PC-9 (cell line): ENCODE measurements at regions not wholly inside any gene's neighbourhood (a gene's known extent, or its start where the extent isn't known, plus 50 kb on each side); places are given as distances from the start of the nearest gene placed in this dataset.

Experiments used
- BruUV-seq: library from RNA; stranded (reverse); fragments of 400-500 nt; replicated peaks from 2 replicates; lab custom pipeline; 2021; lab: Mats Ljungman, UMichigan
- CTCF ChIA-PET: fragments of 300-600 bp; sonication (Branson Sonifier 250); formaldehyde crosslinking; loops from one replicate; lab custom pipeline; 2022; ENCODE audit warnings: antibody characterized with exemption; lab: Charles Lee
- POLR2A ChIA-PET: fragments of 300-600 bp; sonication (Branson Sonifier 250); formaldehyde crosslinking; loops from one replicate; lab custom pipeline; 2022; ENCODE audit warnings: antibody characterized with exemption; ENCODE audit not compliant: unreplicated experiment; lab: Charles Lee
- DNase-seq, 2 experiments: peaks; one replicate each; pipeline versions ENCODE4 v3.0.0 to v3.0.0-alpha.2; 2015 to 2022; ENCODE audit warnings: mixed read lengths in 1 of 2
- H2AFZ ChIP-seq: fragments of 200-600 bp; sonication (generic); 2 replicates; pipeline ENCODE4 v1.8.1; 2017; ENCODE audit warnings: antibody characterized with exemption
- H3F3A ChIP-seq: fragments of 200-600 bp; sonication (generic); 2 replicates; pipeline ENCODE4 v1.8.1; 2017; ENCODE audit warnings: antibody characterized with exemption, mild to moderate bottlenecking, low read depth; ENCODE audit not compliant: insufficient read depth
- H3K27ac ChIP-seq: fragments of 200-600 bp; sonication (generic); 2 replicates; pipeline ENCODE4 v1.6.1; 2016; ENCODE audit warnings: mixed run types
- H3K27me3 ChIP-seq: fragments of 200-600 bp; sonication (generic); 2 replicates; pipeline ENCODE4 v1.6.1; 2016; ENCODE audit warnings: low read depth, mixed run types; ENCODE audit not compliant: insufficient read depth
- H3K36me3 ChIP-seq: fragments of 200-600 bp; sonication (generic); 2 replicates; pipeline ENCODE4 v1.6.1; 2016; ENCODE audit warnings: low read depth, mixed run types
- H3K4me1 ChIP-seq: fragments of 200-600 bp; sonication (generic); replicated peaks from 2 replicates; pipeline ENCODE4 v1.6.1; 2016; ENCODE audit warnings: mixed run types; ENCODE audit not compliant: insufficient read depth
- H3K4me2 ChIP-seq: fragments of 200-600 bp; sonication (generic); 2 replicates; pipeline ENCODE4 v1.6.1; 2017; ENCODE audit warnings: mixed run types
- H3K4me3 ChIP-seq: fragments of 200-600 bp; sonication (generic); 2 replicates; pipeline ENCODE4 v1.6.1; 2016; ENCODE audit warnings: mixed run types
- H3K79me2 ChIP-seq: fragments of 200-600 bp; sonication (generic); 2 replicates; pipeline ENCODE4 v1.6.1; 2017; ENCODE audit warnings: low read depth, mixed run types
- H3K9me2 ChIP-seq: fragments of 200-600 bp; sonication (generic); 2 replicates; pipeline ENCODE4 v1.8.1; 2017; ENCODE audit warnings: mild to moderate bottlenecking; ENCODE audit not compliant: insufficient read depth
- H3K9me3 ChIP-seq: fragments of 200-600 bp; sonication (generic); 2 replicates; pipeline ENCODE4 v1.8.1; 2016; ENCODE audit warnings: low read depth; ENCODE audit not compliant: insufficient read depth
- H4K20me1 ChIP-seq: fragments of 200-600 bp; sonication (generic); 2 replicates; pipeline ENCODE4 v1.8.1; 2017; ENCODE audit not compliant: insufficient read depth
- EZH2 ChIP-seq: fragments of 200-600 bp; sonication (generic); IDR thresholded peaks from 2 replicates; pipeline ENCODE4 v1.8.0; 2017; ENCODE audit warnings: antibody characterized with exemption, low read depth
- intact Hi-C: fragments of 100-400 bp; cut with micrococcal nuclease; formaldehyde crosslinking; loops from one replicate; pipeline ENCODE4 v1.10.0; 2022; ENCODE audit not compliant: unreplicated experiment
- TF ChIP-seq, protein P1 (sequence below): fragments of 200-600 bp; sonication (generic); conservative IDR thresholded peaks from 2 replicates; pipeline ENCODE4 v1.6.1; 2017; ENCODE audit warnings: mixed run types, antibody characterized with exemption, mild to moderate bottlenecking, moderate library complexity

- Histone ChIP-seq H3K4me2 (no peak overlapping the region), H3K36me3 (no peaks in the 10 kb centered on the region)
- CTCF ChIA-PET = interaction anchor here (0.6 kb wide), 1 partner anchor 994 kb away, joined by 4 read pairs; no protein-coding TSS in a partner anchor
Observed at GRCh38 chr14:100663761-100664052, 63.0 kb upstream of the DLK1 start.

DNA sequence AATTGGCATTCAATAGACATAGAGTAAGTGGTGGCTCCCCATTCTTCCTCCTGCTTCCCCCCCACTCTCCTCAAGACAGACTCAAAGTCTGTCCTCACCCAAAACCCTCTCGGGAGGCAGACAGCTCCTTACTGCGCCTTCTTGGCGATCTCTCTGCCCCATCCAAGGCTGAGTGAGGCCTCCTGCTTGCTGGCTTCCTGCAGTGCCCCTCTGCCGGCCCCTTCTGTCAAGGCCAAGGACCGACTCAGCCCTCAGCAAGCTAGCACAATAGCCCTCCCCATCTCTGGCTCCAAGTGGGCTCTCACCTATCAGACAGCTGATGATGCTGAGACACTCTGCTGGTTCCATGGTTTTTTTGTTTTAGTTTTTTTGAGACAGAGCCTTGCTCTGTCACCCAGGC lies 62.5 kb upstream of the DLK1 start:
- H3K79me2 ChIP-seq = no peaks in the 10 kb centered on the region
- ChIA-PET POLR2A (no interaction called here), CTCF (interaction anchor here (0.6 kb wide), 1 partner anchor 994 kb away, joined by 4 read pairs; no protein-coding TSS in a partner anchor)
- no peak for DNase-seq
- H3K4me1 ChIP-seq = no peaks in the 10 kb centered on the region
- H3K9me2 ChIP-seq = no peaks in the 10 kb centered on the region
- H3K9me3 ChIP-seq = no peaks in the 10 kb centered on the region
- H3K36me3 ChIP-seq = no peaks in the 10 kb centered on the region
- H3K27ac ChIP-seq = no peak overlapping the region
- no peaks in the 10 kb centered on the region for H3K27me3 ChIP-seq
- no peak overlapping the region for H3K4me3 ChIP-seq
- no peaks in the 10 kb centered on the region for H3F3A ChIP-seq
- no peaks in the 10 kb centered on the region for H4K20me1 ChIP-seq
- TF ChIP-seq EZH2 = no peak
- TF ChIP-seq, protein P1, sequence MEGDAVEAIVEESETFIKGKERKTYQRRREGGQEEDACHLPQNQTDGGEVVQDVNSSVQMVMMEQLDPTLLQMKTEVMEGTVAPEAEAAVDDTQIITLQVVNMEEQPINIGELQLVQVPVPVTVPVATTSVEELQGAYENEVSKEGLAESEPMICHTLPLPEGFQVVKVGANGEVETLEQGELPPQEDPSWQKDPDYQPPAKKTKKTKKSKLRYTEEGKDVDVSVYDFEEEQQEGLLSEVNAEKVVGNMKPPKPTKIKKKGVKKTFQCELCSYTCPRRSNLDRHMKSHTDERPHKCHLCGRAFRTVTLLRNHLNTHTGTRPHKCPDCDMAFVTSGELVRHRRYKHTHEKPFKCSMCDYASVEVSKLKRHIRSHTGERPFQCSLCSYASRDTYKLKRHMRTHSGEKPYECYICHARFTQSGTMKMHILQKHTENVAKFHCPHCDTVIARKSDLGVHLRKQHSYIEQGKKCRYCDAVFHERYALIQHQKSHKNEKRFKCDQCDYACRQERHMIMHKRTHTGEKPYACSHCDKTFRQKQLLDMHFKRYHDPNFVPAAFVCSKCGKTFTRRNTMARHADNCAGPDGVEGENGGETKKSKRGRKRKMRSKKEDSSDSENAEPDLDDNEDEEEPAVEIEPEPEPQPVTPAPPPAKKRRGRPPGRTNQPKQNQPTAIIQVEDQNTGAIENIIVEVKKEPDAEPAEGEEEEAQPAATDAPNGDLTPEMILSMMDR = no peak
- intact Hi-C loops = loop anchor here (10.0 kb wide), 1 partner anchor 571 kb away; no protein-coding TSS in a partner anchor
- H2AFZ ChIP-seq = no peak overlapping the region
- H3K4me2 ChIP-seq = no peak overlapping the region
- BruUV-seq = no TSS peak

More at GRCh38 chr14:100663761-100664052, 63.0 kb upstream of the DLK1 start:
- Histone ChIP-seq H3F3A (no peaks in the 10 kb centered on the region), H2AFZ (no peak overlapping the region), H3K27me3 (no peaks in the 10 kb centered on the region), H3K9me2 (no peaks in the 10 kb centered on the region), H3K4me3 (no peak overlapping the region), H4K20me1 (no peaks in the 10 kb centered on the region), H3K4me1 (no peaks in the 10 kb centered on the region), H3K79me2 (no peaks in the 10 kb centered on the region), H3K27ac (no peak overlapping the region), H3K9me3 (no peaks in the 10 kb centered on the region)
- BruUV-seq = no TSS peak
- POLR2A ChIA-PET = no interaction called here
- DNase-seq = no peak
- intact Hi-C loops = loop anchor here (10.0 kb wide), 1 partner anchor 571 kb away; no protein-coding TSS in a partner anchor
- TF ChIP-seq, protein P1 = no peak
- TF ChIP-seq EZH2 = no peak

DNA sequence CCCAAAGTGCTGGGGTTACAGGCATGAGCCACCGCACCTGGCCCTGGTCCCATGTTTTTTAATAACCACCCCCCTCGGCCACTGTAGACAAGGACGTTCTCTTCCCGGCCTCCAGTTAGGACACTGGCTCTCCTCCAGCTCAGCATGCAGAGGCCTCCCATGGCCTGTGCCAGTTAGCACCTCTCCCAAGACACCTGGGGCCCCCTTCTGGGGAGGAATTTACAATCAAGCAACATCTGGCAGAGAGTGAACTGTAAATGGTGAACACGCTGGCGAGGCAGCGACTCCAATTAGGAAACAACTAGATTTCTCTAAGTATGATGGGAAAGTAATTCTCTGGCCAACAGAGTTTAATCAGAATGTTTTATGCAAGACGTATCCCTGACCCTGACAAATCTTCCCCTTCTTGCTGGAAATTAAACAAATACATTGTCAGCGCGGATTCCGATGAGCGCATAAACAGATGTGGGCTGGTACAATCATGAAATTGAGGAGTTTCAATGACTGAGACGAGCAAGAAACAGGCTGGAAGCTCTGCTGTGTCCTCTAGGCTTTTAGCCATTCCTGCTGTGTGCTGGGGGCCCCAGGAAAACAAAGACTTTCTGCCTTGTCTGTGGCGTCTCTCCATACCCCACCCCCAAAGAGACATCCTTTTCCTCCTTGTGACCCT lies 61.7 kb upstream of the DLK1 start:
- Histone ChIP-seq H4K20me1 (no peaks in the 10 kb centered on the region), H2AFZ (no peak overlapping the region), H3K9me3 (no peaks in the 10 kb centered on the region), H3K27ac (no peak overlapping the region), H3K36me3 (no peaks in the 10 kb centered on the region), H3K4me2 (no peak overlapping the region), H3K79me2 (no peaks in the 10 kb centered on the region), H3K4me3 (no peak overlapping the region), H3K4me1 (no peaks in the 10 kb centered on the region), H3K9me2 (no peaks in the 10 kb centered on the region), H3K27me3 (no peaks in the 10 kb centered on the region; the same call in 1 of the 2 replicates), H3F3A (no peaks in the 10 kb centered on the region)
- ChIA-PET POLR2A (no interaction called here), CTCF (no interaction called here)
- intact Hi-C loops = loop anchor here (10.0 kb wide), 1 partner anchor 570 kb away; no protein-coding TSS in a partner anchor
- no peak for DNase-seq
- TF ChIP-seq, protein P1 = no peak
- no peak for TF ChIP-seq EZH2
- no TSS peak for BruUV-seq
